WTC11 (cell line): ENCODE measurements at regions not wholly inside any gene's neighbourhood (a gene's known extent, or its start where the extent isn't known, plus 50 kb on each side); places are given as distances from the start of the nearest gene placed in this dataset.
A peak's percentile ranks its signal among the peaks of the same experiment; 100 is the strongest.

Experiments
- ATAC-seq: fragments of 200-7000 bp; cut with Tn5 transposase; 2 replicates; pipeline ENCODE4 v1.10.0; 2021; ENCODE audit warnings: mild to moderate bottlenecking, moderate library complexity
- CTCF ChIA-PET: fragments of 300-600 bp; sonication (Branson Sonifier 250); formaldehyde crosslinking; loops from one replicate; lab custom pipeline; 2021; ENCODE audit warnings: antibody characterized with exemption; lab: Charles Lee
- POLR2A ChIA-PET: fragments of 350-600 bp; sonication (Branson Sonifier 250); formaldehyde crosslinking; loops from one replicate; lab custom pipeline; 2021; ENCODE audit warnings: antibody characterized with exemption; lab: Charles Lee
- DNase-seq: peaks from one replicate; pipeline ENCODE4 v3.0.0; 2021; ENCODE audit warnings: low spot score
- H3K27ac Mint-ChIP-seq: 2 replicates; pipeline ENCODE4 v1.8.0; 2021; ENCODE audit warnings: mixed read lengths
- H3K27me3 Mint-ChIP-seq: 2 replicates; pipeline ENCODE4 v1.8.0; 2021; ENCODE audit warnings: low read depth, mild to moderate bottlenecking, moderate library complexity, mixed read lengths
- H3K36me3 Mint-ChIP-seq: 2 replicates; pipeline ENCODE4 v1.8.0; 2021; ENCODE audit warnings: mixed read lengths
- H3K4me1 Mint-ChIP-seq: 2 replicates; pipeline ENCODE4 v1.8.0; 2022; ENCODE audit warnings: mixed read lengths
- H3K4me3 Mint-ChIP-seq: 2 replicates; pipeline ENCODE4 v1.8.0; 2021; ENCODE audit warnings: mild to moderate bottlenecking, moderate library complexity, mixed read lengths
- H3K9me3 Mint-ChIP-seq: 2 replicates; pipeline ENCODE4 v1.8.0; 2021; ENCODE audit warnings: mixed read lengths
- CREB1 ChIP-seq: sonication (generic); formaldehyde crosslinking; IDR thresholded peaks from 2 replicates; pipeline ENCODE4 v1.8.0; 2023; ENCODE audit warnings: mild to moderate bottlenecking, missing genetic modification reagents
- GABPB1 ChIP-seq: sonication (generic); formaldehyde crosslinking; IDR thresholded peaks from 2 replicates; pipeline ENCODE4 v1.8.1; 2023; ENCODE audit warnings: mild to moderate bottlenecking, missing genetic modification reagents
- GRHL2 ChIP-seq: fragments of 250-450 bp; sonication (Bioruptor Pico); IDR thresholded peaks from 2 replicates; pipeline ENCODE4 v1.8.0; 2022; ENCODE audit warnings: mild to moderate bottlenecking, moderate library complexity; ENCODE audit not compliant: insufficient replicate concordance, severe bottlenecking
- ZNF396 ChIP-seq: fragments of 250-450 bp; sonication (Bioruptor Pico); IDR thresholded peaks from 2 replicates; pipeline ENCODE4 v1.8.0; 2021; ENCODE audit warnings: mild to moderate bottlenecking, moderate library complexity, borderline replicate concordance
- TF ChIP-seq, protein P1 (sequence below): fragments of 200-600 bp; IDR thresholded peaks from 2 replicates; pipeline ENCODE4 v1.8.0; 2022; ENCODE audit warnings: antibody characterized with exemption
- TF ChIP-seq, protein P2 (sequence below): sonication (generic); formaldehyde crosslinking; IDR thresholded peaks from 2 replicates; pipeline ENCODE4 v1.8.0; 2022; ENCODE audit warnings: mild to moderate bottlenecking, missing genetic modification reagents
- TF ChIP-seq, protein P3 (sequence below): sonication (generic); formaldehyde crosslinking; IDR thresholded peaks from 2 replicates; pipeline ENCODE4 v1.8.0; 2023; ENCODE audit warnings: missing genetic modification reagents, mild to moderate bottlenecking, borderline replicate concordance
- TF ChIP-seq, protein P4 (sequence below): sonication (generic); formaldehyde crosslinking; conservative IDR thresholded peaks from 2 replicates; pipeline ENCODE4 v1.8.1; 2023; ENCODE audit warnings: mild to moderate bottlenecking, low read depth, missing genetic modification reagents, moderate library complexity
- TF ChIP-seq, protein P5 (sequence below): sonication (generic); formaldehyde crosslinking; IDR thresholded peaks from 2 replicates; pipeline ENCODE4 v1.8.1; 2023; ENCODE audit warnings: mild to moderate bottlenecking, missing genetic modification reagents, moderate library complexity

DNA sequence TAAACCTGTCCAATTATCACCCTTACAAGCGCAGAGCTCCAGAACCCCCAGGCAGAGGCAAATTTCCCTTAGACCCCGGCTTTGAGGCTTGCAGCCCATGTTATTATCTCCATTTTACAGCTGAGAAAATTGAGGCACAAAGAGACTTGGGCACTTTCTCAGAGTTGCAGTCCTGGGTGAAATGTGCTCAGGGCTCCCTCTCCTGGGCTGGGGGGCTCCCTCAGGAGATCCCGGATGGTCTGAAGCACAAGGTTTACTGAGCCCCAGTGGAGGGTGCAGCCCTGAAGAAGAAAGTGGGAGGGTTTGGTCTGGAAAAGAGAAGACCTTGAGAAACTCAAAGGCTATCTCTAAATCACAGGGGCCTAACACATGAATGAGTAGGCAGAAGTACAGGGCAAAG lies 156.6 kb downstream of the CYRIA start:
- Mint-ChIP-seq H3K9me3 (no peaks in the 10 kb centered on the region), H3K4me1 (peaks cover 10% of the 10 kb centered on the region), H3K4me3 (peak overlapping the region; percentile 73), H3K27ac (no peak overlapping the region), H3K27me3 (peaks cover 19% of the 10 kb centered on the region), H3K36me3 (no peaks in the 10 kb centered on the region)
- TF ChIP-seq ZNF396 (CRISPR knock-in tag) (no peak), CREB1 (CRISPR knock-in tag) (no peak), GABPB1 (CRISPR knock-in tag) (no peak)
- TF ChIP-seq, protein P1, sequence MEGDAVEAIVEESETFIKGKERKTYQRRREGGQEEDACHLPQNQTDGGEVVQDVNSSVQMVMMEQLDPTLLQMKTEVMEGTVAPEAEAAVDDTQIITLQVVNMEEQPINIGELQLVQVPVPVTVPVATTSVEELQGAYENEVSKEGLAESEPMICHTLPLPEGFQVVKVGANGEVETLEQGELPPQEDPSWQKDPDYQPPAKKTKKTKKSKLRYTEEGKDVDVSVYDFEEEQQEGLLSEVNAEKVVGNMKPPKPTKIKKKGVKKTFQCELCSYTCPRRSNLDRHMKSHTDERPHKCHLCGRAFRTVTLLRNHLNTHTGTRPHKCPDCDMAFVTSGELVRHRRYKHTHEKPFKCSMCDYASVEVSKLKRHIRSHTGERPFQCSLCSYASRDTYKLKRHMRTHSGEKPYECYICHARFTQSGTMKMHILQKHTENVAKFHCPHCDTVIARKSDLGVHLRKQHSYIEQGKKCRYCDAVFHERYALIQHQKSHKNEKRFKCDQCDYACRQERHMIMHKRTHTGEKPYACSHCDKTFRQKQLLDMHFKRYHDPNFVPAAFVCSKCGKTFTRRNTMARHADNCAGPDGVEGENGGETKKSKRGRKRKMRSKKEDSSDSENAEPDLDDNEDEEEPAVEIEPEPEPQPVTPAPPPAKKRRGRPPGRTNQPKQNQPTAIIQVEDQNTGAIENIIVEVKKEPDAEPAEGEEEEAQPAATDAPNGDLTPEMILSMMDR: no peak
- TF ChIP-seq, protein P2, sequence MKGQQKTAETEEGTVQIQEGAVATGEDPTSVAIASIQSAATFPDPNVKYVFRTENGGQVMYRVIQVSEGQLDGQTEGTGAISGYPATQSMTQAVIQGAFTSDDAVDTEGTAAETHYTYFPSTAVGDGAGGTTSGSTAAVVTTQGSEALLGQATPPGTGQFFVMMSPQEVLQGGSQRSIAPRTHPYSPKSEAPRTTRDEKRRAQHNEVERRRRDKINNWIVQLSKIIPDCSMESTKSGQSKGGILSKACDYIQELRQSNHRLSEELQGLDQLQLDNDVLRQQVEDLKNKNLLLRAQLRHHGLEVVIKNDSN (CRISPR knock-in tag): no peak
- ChIA-PET POLR2A (no interaction called here), CTCF (interaction anchor here (0.7 to 3.3 kb wide), 11 partner anchors 13 to 867 kb away, joined by 3 to 19 read pairs (median 4); partner anchors contain the start of gene MYCN)
- no peak for ATAC-seq
- no peak for DNase-seq

DNA sequence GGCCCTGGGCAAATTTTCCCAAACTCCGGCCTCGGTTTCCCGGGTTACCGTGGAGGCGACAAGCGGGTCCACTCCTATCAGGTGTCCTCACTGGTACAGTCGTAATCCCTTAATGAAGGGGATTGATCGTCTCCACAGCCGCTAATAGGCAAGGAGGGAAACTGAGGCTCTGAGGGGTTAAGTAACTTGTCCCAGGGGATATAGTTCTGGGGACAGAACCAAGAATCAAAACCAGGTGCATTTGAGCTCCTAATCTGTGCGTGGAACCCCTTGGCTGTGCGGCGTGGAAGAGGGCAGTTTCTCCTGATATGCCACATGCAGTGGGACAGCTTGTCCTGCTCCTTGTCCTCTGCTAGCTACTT lies 157.2 kb downstream of the CYRIA start:
- peaks cover 19% of the 10 kb centered on the region for H3K27me3 Mint-ChIP-seq
- CTCF ChIA-PET: interaction anchor here (0.6 to 3.3 kb wide), 14 partner anchors 13 to 867 kb away, joined by 3 to 19 read pairs (median 4); partner anchors contain the start of gene MYCN
- no peak overlapping the region for H3K27ac Mint-ChIP-seq
- H3K9me3 Mint-ChIP-seq: no peaks in the 10 kb centered on the region
- H3K4me3 Mint-ChIP-seq: peak overlapping the region; percentile 73
- POLR2A ChIA-PET: no interaction called here
- no peak for TF ChIP-seq GRHL2 (CRISPR knock-in tag)
- TF ChIP-seq, protein P3, sequence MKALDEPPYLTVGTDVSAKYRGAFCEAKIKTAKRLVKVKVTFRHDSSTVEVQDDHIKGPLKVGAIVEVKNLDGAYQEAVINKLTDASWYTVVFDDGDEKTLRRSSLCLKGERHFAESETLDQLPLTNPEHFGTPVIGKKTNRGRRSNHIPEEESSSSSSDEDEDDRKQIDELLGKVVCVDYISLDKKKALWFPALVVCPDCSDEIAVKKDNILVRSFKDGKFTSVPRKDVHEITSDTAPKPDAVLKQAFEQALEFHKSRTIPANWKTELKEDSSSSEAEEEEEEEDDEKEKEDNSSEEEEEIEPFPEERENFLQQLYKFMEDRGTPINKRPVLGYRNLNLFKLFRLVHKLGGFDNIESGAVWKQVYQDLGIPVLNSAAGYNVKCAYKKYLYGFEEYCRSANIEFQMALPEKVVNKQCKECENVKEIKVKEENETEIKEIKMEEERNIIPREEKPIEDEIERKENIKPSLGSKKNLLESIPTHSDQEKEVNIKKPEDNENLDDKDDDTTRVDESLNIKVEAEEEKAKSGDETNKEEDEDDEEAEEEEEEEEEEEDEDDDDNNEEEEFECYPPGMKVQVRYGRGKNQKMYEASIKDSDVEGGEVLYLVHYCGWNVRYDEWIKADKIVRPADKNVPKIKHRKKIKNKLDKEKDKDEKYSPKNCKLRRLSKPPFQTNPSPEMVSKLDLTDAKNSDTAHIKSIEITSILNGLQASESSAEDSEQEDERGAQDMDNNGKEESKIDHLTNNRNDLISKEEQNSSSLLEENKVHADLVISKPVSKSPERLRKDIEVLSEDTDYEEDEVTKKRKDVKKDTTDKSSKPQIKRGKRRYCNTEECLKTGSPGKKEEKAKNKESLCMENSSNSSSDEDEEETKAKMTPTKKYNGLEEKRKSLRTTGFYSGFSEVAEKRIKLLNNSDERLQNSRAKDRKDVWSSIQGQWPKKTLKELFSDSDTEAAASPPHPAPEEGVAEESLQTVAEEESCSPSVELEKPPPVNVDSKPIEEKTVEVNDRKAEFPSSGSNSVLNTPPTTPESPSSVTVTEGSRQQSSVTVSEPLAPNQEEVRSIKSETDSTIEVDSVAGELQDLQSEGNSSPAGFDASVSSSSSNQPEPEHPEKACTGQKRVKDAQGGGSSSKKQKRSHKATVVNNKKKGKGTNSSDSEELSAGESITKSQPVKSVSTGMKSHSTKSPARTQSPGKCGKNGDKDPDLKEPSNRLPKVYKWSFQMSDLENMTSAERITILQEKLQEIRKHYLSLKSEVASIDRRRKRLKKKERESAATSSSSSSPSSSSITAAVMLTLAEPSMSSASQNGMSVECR: 0 out of 2 replicates have a peak, but pooled peaks have one; percentile 16
- TF ChIP-seq, protein P4, sequence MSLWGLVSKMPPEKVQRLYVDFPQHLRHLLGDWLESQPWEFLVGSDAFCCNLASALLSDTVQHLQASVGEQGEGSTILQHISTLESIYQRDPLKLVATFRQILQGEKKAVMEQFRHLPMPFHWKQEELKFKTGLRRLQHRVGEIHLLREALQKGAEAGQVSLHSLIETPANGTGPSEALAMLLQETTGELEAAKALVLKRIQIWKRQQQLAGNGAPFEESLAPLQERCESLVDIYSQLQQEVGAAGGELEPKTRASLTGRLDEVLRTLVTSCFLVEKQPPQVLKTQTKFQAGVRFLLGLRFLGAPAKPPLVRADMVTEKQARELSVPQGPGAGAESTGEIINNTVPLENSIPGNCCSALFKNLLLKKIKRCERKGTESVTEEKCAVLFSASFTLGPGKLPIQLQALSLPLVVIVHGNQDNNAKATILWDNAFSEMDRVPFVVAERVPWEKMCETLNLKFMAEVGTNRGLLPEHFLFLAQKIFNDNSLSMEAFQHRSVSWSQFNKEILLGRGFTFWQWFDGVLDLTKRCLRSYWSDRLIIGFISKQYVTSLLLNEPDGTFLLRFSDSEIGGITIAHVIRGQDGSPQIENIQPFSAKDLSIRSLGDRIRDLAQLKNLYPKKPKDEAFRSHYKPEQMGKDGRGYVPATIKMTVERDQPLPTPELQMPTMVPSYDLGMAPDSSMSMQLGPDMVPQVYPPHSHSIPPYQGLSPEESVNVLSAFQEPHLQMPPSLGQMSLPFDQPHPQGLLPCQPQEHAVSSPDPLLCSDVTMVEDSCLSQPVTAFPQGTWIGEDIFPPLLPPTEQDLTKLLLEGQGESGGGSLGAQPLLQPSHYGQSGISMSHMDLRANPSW: no peak
- TF ChIP-seq, protein P1: 0 out of 2 replicates have a peak, but pooled peaks have one; percentile 8
- TF ChIP-seq, protein P5, sequence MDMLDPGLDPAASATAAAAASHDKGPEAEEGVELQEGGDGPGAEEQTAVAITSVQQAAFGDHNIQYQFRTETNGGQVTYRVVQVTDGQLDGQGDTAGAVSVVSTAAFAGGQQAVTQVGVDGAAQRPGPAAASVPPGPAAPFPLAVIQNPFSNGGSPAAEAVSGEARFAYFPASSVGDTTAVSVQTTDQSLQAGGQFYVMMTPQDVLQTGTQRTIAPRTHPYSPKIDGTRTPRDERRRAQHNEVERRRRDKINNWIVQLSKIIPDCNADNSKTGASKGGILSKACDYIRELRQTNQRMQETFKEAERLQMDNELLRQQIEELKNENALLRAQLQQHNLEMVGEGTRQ (CRISPR knock-in tag): peak; percentile 34; the same call in 1 of the 2 replicates
- DNase-seq (no peak), ATAC-seq (no peak)
- H3K36me3 Mint-ChIP-seq: no peaks in the 10 kb centered on the region
- peaks cover 10% of the 10 kb centered on the region for H3K4me1 Mint-ChIP-seq
